ENCODE measurements at regions not wholly inside any gene's neighbourhood (a gene's known extent, or its start where the extent isn't known, plus 50 kb on each side); places are given as distances from the start of the nearest gene placed in this dataset.

DNA sequence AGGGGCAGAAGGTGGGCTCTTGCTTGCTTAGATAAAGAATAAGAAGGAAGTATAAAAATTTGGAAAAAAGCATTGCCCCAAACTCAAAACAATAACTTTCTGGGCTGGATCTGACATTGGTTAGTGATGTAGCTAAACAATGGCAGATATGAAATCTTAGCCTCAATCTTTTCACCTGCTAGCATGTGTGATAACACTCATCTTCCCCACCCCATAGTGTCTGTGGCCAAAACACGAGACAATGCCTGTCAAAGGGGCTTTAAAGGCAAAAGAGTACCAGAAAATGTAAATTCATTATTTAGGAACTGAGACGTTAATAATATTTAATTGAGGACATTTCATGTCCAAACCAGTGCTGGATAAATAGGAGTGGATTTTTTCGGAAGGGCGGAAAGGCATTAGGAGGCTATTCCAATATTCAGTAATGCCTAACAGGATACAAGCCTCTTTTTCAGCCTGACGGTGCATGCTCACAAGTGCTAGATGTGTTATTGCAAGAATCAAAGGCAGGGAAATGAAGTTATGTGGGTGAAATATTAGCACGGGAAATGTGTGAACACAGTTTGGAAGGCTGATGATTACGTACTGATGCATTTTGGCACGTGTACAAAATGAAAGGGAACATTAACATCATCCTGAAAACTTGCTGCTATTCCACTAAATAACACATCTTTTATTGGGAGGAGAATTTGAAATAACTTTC, 395.7 kb downstream of the GALR1 start:
- H3K9me3 ChIP-seq = no peaks in the 10 kb centered on the region
- H3K4me1 ChIP-seq = no peaks in the 10 kb centered on the region
- no peak overlapping the region for H3K4me3 ChIP-seq (ENCODE audit: low read depth, low read length)
- no peak for TF ChIP-seq CTCF (IDR thresholded peaks at IDR 0.05; ENCODE audit: low read depth, low read length)
- H3K27me3 ChIP-seq = no peaks in the 10 kb centered on the region
- DNase-seq = no peak
- H3K36me3 ChIP-seq = no peaks in the 10 kb centered on the region

- no peak for DNase-seq
- Histone ChIP-seq H3K9me3 (no peaks in the 10 kb centered on the region), H3K36me3 (no peaks in the 10 kb centered on the region), H3K27me3 (no peaks in the 10 kb centered on the region), H3K4me1 (no peaks in the 10 kb centered on the region), H3K4me3 (ENCODE audit: low read depth, low read length) (no peak overlapping the region)
- TF ChIP-seq CTCF (IDR thresholded peaks at IDR 0.05; ENCODE audit: low read depth, low read length) = 0 out of 2 replicates have a peak, but pooled peaks have one; percentile 16
These were observed 397.8 kb downstream of the GALR1 start for GRCh38 chr18:77647472-77647871.

- Histone ChIP-seq H3K4me3 (ENCODE audit: low read depth, low read length) (no peak overlapping the region), H3K36me3 (no peaks in the 10 kb centered on the region), H3K9me3 (no peaks in the 10 kb centered on the region), H3K4me1 (no peaks in the 10 kb centered on the region), H3K27me3 (no peaks in the 10 kb centered on the region)
- no peak for DNase-seq
- TF ChIP-seq CTCF (IDR thresholded peaks at IDR 0.05; ENCODE audit: low read depth, low read length) = no peak
These were observed 398.8 kb downstream of the GALR1 start for GRCh38 chr18:77648411-77648810.

DNA sequence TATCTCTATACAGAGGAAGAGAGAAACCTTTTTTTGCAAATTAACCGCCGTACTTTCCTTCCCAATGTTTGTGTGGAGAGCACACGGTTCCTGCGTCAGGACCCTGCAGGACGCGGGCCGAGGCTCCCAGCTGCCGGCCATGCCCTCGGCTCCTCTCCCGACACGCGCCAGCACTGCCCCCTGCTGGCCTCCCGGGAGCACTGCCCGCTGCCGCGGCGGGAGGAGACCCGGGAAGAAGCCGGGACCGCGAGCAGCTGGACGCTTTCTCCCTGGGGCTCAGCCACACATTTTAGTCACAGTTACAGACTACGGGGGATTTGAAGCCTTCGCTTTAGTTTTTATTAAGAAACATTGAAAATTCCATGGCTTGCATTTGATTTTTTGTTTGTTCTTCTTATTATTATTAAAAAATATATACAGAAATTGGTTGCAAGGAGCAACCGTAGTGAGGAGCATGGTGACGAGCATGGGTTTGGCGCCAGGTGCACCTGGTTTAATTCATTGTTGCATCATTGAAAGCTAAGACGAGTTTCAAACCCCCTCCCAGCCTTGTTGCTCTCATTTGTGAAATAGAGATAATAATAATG, 401.2 kb downstream of the GALR1 start:
- H3K4me3 ChIP-seq (ENCODE audit: low read depth, low read length) = no peak overlapping the region
- H3K27me3 ChIP-seq = no peaks in the 10 kb centered on the region
- peak; percentile 76 for DNase-seq
- H3K36me3 ChIP-seq = no peaks in the 10 kb centered on the region
- H3K9me3 ChIP-seq = no peaks in the 10 kb centered on the region
- H3K4me1 ChIP-seq = no peaks in the 10 kb centered on the region
- peak; percentile 77 for TF ChIP-seq CTCF (IDR thresholded peaks at IDR 0.05; ENCODE audit: low read depth, low read length)

GRCh38 chr18:77651441-77651840, 401.8 kb downstream of the GALR1 start:
- no peak overlapping the region for H3K4me3 ChIP-seq (ENCODE audit: low read depth, low read length)
- H3K9me3 ChIP-seq = no peaks in the 10 kb centered on the region
- no peak for TF ChIP-seq CTCF (IDR thresholded peaks at IDR 0.05; ENCODE audit: low read depth, low read length)
- H3K36me3 ChIP-seq = no peaks in the 10 kb centered on the region
- DNase-seq = no peak
- no peaks in the 10 kb centered on the region for H3K4me1 ChIP-seq
- no peaks in the 10 kb centered on the region for H3K27me3 ChIP-seq

- Histone ChIP-seq H3K27me3 (no peaks in the 10 kb centered on the region), H3K36me3 (no peaks in the 10 kb centered on the region), H3K4me3 (ENCODE audit: low read depth, low read length) (no peak overlapping the region), H3K9me3 (no peaks in the 10 kb centered on the region), H3K4me1 (no peaks in the 10 kb centered on the region)
- no peak for DNase-seq
- TF ChIP-seq CTCF (IDR thresholded peaks at IDR 0.05; ENCODE audit: low read depth, low read length) = no peak
These were observed 404.1 kb downstream of the GALR1 start for GRCh38 chr18:77653792-77654191.

All from BE2C (cell line).